GM18867 (cell line): ENCODE measurements at regions not wholly inside any gene's neighbourhood (a gene's known extent, or its start where the extent isn't known, plus 50 kb on each side); places are given as distances from the start of the nearest gene placed in this dataset.

ENCODE experiments used
- ATAC-seq: cut with Tn5 transposase; IDR thresholded peaks from one replicate; pipeline ENCODE4 v1.9.1; 2021; ENCODE audit warnings: mild to moderate bottlenecking, moderate library complexity; ENCODE audit not compliant: unreplicated experiment

- no peak for ATAC-seq
Measured at GRCh38 chr3:124429129-124429815, 301.0 kb upstream of the UMPS start.

- ATAC-seq: no peak
Measured at GRCh38 chr3:124431331-124431994, 298.8 kb upstream of the UMPS start.

GRCh38 chr3:124434176-124434575, 296.1 kb upstream of the UMPS start:
- no peak for ATAC-seq

- ATAC-seq: no peak
Measured at GRCh38 chr3:124435467-124435866, 294.8 kb upstream of the UMPS start.

- no peak for ATAC-seq
Measured at GRCh38 chr3:124438813-124439212, 291.4 kb upstream of the UMPS start.

- ATAC-seq: no peak
Measured at GRCh38 chr3:124439603-124440002, 290.6 kb upstream of the UMPS start.

- ATAC-seq: no peak
Measured at GRCh38 chr3:124441766-124442165, 288.5 kb upstream of the UMPS start.

- ATAC-seq: no peak
Measured at GRCh38 chr3:124442463-124442862, 287.8 kb upstream of the UMPS start.

GRCh38 chr3:124443446-124443845, 286.8 kb upstream of the UMPS start:
- no peak for ATAC-seq

GRCh38 chr3:124444075-124444474, 286.2 kb upstream of the UMPS start:
- ATAC-seq: no peak

- no peak for ATAC-seq
Measured at GRCh38 chr3:124444896-124445295, 285.4 kb upstream of the UMPS start.

- ATAC-seq: no peak
Measured at GRCh38 chr3:124447845-124448244, 282.4 kb upstream of the UMPS start.

GRCh38 chr3:124448954-124449353, 281.3 kb upstream of the UMPS start:
- no peak for ATAC-seq

- no peak for ATAC-seq
Measured at GRCh38 chr3:124450366-124450765, 279.9 kb upstream of the UMPS start.

- ATAC-seq: no peak
Measured at GRCh38 chr3:124451630-124452317, 278.5 kb upstream of the UMPS start.

GRCh38 chr3:124453189-124453588, 277.1 kb upstream of the UMPS start:
- no peak for ATAC-seq

- ATAC-seq: no peak
Measured at GRCh38 chr3:124455891-124456290, 274.4 kb upstream of the UMPS start.

GRCh38 chr3:124456506-124456905, 273.7 kb upstream of the UMPS start:
- no peak for ATAC-seq

GRCh38 chr3:124459678-124460077, 270.6 kb upstream of the UMPS start:
- no peak for ATAC-seq

- no peak for ATAC-seq
Measured at GRCh38 chr3:124461126-124461525, 269.1 kb upstream of the UMPS start.

- no peak for ATAC-seq
Measured at GRCh38 chr3:124461838-124462632, 268.2 kb upstream of the UMPS start.
